Neuronal stem cell (in vitro differentiated cells): ENCODE measurements at regions not wholly inside any gene's neighbourhood (a gene's known extent, or its start where the extent isn't known, plus 50 kb on each side); places are given as distances from the start of the nearest gene placed in this dataset.

ENCODE experiments used
- DNase-seq: peaks from one replicate; pipeline ENCODE4 v3.0.0-alpha.2; 2013; ENCODE audit warnings: low spot score
- H2AFZ ChIP-seq: one replicate; pipeline ENCODE4 v1.6.1; 2013; ENCODE audit warnings: mild to moderate bottlenecking, low read length, inconsistent platforms
- H2AK5ac ChIP-seq: 2 replicates; pipeline ENCODE4 v1.6.1; 2013; ENCODE audit warnings: low read depth, mild to moderate bottlenecking, inconsistent platforms, low read length, moderate library complexity, mixed read lengths
- H2BK120ac ChIP-seq: 2 replicates; pipeline ENCODE4 v1.6.1; 2013; ENCODE audit warnings: low read depth, mild to moderate bottlenecking, inconsistent platforms, low read length, moderate library complexity, mixed read lengths
- H2BK12ac ChIP-seq: one replicate; pipeline ENCODE4 v1.6.1; 2013; ENCODE audit warnings: low read length, inconsistent platforms
- H2BK15ac ChIP-seq: 2 replicates; pipeline ENCODE4 v1.6.1; 2013; ENCODE audit warnings: mild to moderate bottlenecking, low read length, inconsistent platforms, mixed read lengths
- H2BK5ac ChIP-seq: one replicate; pipeline ENCODE4 v1.6.1; 2013; ENCODE audit warnings: inconsistent platforms, mild to moderate bottlenecking, low read length, moderate library complexity
- H3K14ac ChIP-seq: one replicate; pipeline ENCODE4 v1.6.1; 2013; ENCODE audit warnings: low read length, inconsistent platforms
- H3K18ac ChIP-seq: 2 replicates; pipeline ENCODE4 v1.6.1; 2013; ENCODE audit warnings: low read length, inconsistent platforms
- H3K23ac ChIP-seq: 2 replicates; pipeline ENCODE4 v1.6.1; 2013; ENCODE audit warnings: low read depth, mild to moderate bottlenecking, mixed read lengths, low read length, inconsistent platforms; ENCODE audit not compliant: poor library complexity
- H3K27ac ChIP-seq: replicated peaks from 3 replicates; pipeline ENCODE4 v1.5.1; 2013; ENCODE audit warnings: low read length, inconsistent platforms
- H3K27me3 ChIP-seq, 3 experiments: 2 replicates each; pipeline ENCODE4 v1.6.1; 2013; ENCODE audit warnings: low read length in 3 of 3, mild to moderate bottlenecking in 2 of 3, inconsistent platforms in 1 of 3, low read depth in 1 of 3, mixed read lengths in 1 of 3, moderate library complexity in 1 of 3; ENCODE audit not compliant: control insufficient read depth in 3 of 3, insufficient read depth in 3 of 3
- H3K36me3 ChIP-seq, 2 donors: replicated peaks in 1 of 2; 2 replicates each; pipeline ENCODE4 v1.6.1; 2013; ENCODE audit warnings: low read length in 2 of 2; ENCODE audit not compliant: control insufficient read depth in 2 of 2, insufficient read depth in 2 of 2
- H3K4ac ChIP-seq: 2 replicates; pipeline ENCODE4 v1.6.1; 2013; ENCODE audit warnings: inconsistent platforms, mild to moderate bottlenecking, low read length, moderate library complexity
- H3K4me1 ChIP-seq, 2 donors: 1 replicate in 1 of 2; 2 replicates in 1 of 2; pipeline ENCODE4 v1.6.1; 2013; ENCODE audit warnings: low read length in 2 of 2, low read depth in 1 of 2; ENCODE audit not compliant: control insufficient read depth in 2 of 2, insufficient read depth in 1 of 2
- H3K4me2 ChIP-seq: one replicate; pipeline ENCODE4 v1.6.1; 2013; ENCODE audit warnings: mild to moderate bottlenecking, low read length, inconsistent platforms; ENCODE audit not compliant: insufficient read depth, poor library complexity, severe bottlenecking
- H3K4me3 ChIP-seq, 2 donors: 2 replicates each; pipeline ENCODE4 v1.5.1; 2013; ENCODE audit warnings: low read length in 2 of 2, mild to moderate bottlenecking in 2 of 2, inconsistent platforms in 1 of 2, moderate library complexity in 1 of 2
- H3K79me1 ChIP-seq: one replicate; pipeline ENCODE4 v1.6.1; 2013; ENCODE audit warnings: low read depth, mild to moderate bottlenecking, inconsistent platforms, low read length, moderate library complexity
- H3K9ac ChIP-seq: one replicate; pipeline ENCODE4 v1.6.1; 2013; ENCODE audit warnings: mild to moderate bottlenecking, low read depth, low read length, inconsistent platforms; ENCODE audit not compliant: poor library complexity
- H3K9me3 ChIP-seq, 2 donors: replicated peaks in 1 of 2; 2 replicates each; pipeline versions ENCODE3 to v1.6.1; 2013; ENCODE audit warnings: low read length in 2 of 2, mild to moderate bottlenecking in 2 of 2, inconsistent platforms in 1 of 2, low read depth in 1 of 2, mixed read lengths in 1 of 2, moderate library complexity in 1 of 2; ENCODE audit not compliant: control insufficient read depth in 2 of 2, insufficient read depth in 1 of 2
- H4K8ac ChIP-seq: one replicate; pipeline ENCODE4 v1.6.1; 2013; ENCODE audit warnings: low read depth, mild to moderate bottlenecking, inconsistent platforms, low read length, moderate library complexity
- H4K91ac ChIP-seq: one replicate; pipeline ENCODE4 v1.6.1; 2013; ENCODE audit warnings: low read length, low read depth, mild to moderate bottlenecking, inconsistent platforms; ENCODE audit not compliant: poor library complexity
- WGBS, 2 donors: extraction: QIAGEN DNeasy Blood & Tissue Kit; methylation state at CpG; one replicate each; pipeline ENCODE4 v1.1.7; 2013; ENCODE audit warnings: missing lambda C conversion rate in 2 of 2, mixed read lengths in 1 of 2; ENCODE audit not compliant: insufficient read length in 2 of 2, insufficient replicate concordance in 1 of 2; ENCODE audit errors: extremely low coverage in 2 of 2; 5-methylcytosine and 5-hydroxymethylcytosine counted together

- peak overlapping the region; percentile 34 for H2AFZ ChIP-seq
- H3K18ac ChIP-seq, result no peak overlapping the region
- no peak overlapping the region for H2BK15ac ChIP-seq
- H2AK5ac ChIP-seq, result no peak overlapping the region
- H3K27me3 ChIP-seq, result no peaks in the 10 kb centered on the region
- no peak overlapping the region for H3K4ac ChIP-seq
- H2BK5ac ChIP-seq, result no peak overlapping the region
- H3K79me1 ChIP-seq, result no peaks in the 10 kb centered on the region
- no peak overlapping the region for H3K4me2 ChIP-seq
- no peak overlapping the region for H3K27ac ChIP-seq
- no peak overlapping the region for H3K4me3 ChIP-seq
- DNase-seq, result no peak
- no peak overlapping the region for H3K9ac ChIP-seq
- no peak overlapping the region for H3K14ac ChIP-seq
- no peak overlapping the region for H2BK120ac ChIP-seq
- no peak overlapping the region for H3K23ac ChIP-seq
- H2BK12ac ChIP-seq, result no peak overlapping the region
- H3K4me1 ChIP-seq, result peaks cover 0 to 2% of the 10 kb centered on the region in 2 donors
- no peak overlapping the region for H4K8ac ChIP-seq
- H4K91ac ChIP-seq, result no peak overlapping the region
- no CpG with 5 or more reads among the region's 1 CpG for WGBS, 2 donors
- H3K36me3 ChIP-seq, result no peaks in the 10 kb centered on the region
- no peaks in the 10 kb centered on the region for H3K9me3 ChIP-seq
These were observed 273.2 kb upstream of the CDH9 start for GRCh38 chr5:27311544-27311943.

GRCh38 chr5:27308153-27308552 lies 269.8 kb upstream of the CDH9 start:
- Histone ChIP-seq H3K27me3 (no peaks in the 10 kb centered on the region), H2BK5ac (no peak overlapping the region), H4K91ac (no peak overlapping the region), H3K79me1 (no peaks in the 10 kb centered on the region), H3K4ac (no peak overlapping the region), H2BK120ac (no peak overlapping the region), H3K9ac (no peak overlapping the region), H2AK5ac (no peak overlapping the region), H3K4me3 (no peak overlapping the region), H3K27ac (no peak overlapping the region), H2AFZ (no peak overlapping the region), H3K18ac (no peak overlapping the region), H3K9me3 (no peaks in the 10 kb centered on the region), H3K36me3 (no peaks in the 10 kb centered on the region), H2BK15ac (no peak overlapping the region), H3K14ac (no peak overlapping the region), H3K4me1 (no peaks in the 10 kb centered on the region), H2BK12ac (no peak overlapping the region), H4K8ac (no peak overlapping the region), H3K4me2 (no peak overlapping the region), H3K23ac (no peak overlapping the region)
- no CpG with 5 or more reads among the region's 4 CpGs for WGBS, 2 donors
- no peak for DNase-seq

- Histone ChIP-seq H2BK12ac (no peak overlapping the region), H3K9ac (no peak overlapping the region)
These were observed 251.8 kb upstream of the CDH9 start for GRCh38 chr5:27290172-27290571.

GRCh38 chr5:27276119-27276518 lies 237.7 kb upstream of the CDH9 start:
- peak overlapping the region; percentile 47 for H2AFZ ChIP-seq
- no peak overlapping the region for H3K18ac ChIP-seq
- H4K91ac ChIP-seq, result no peak overlapping the region
- no peak overlapping the region for H2BK15ac ChIP-seq
- H3K9me3 ChIP-seq, result no peaks in the 10 kb centered on the region
- no peak overlapping the region for H2BK12ac ChIP-seq
- H3K9ac ChIP-seq, result no peak overlapping the region
- no peak overlapping the region for H3K23ac ChIP-seq
- no peaks in the 10 kb centered on the region for H3K4me1 ChIP-seq
- no peaks in the 10 kb centered on the region for H3K36me3 ChIP-seq
- no peak overlapping the region for H3K27ac ChIP-seq
- no CpG with 5 or more reads among the region's 4 CpGs for WGBS, 2 donors
- no peaks in the 10 kb centered on the region for H3K79me1 ChIP-seq
- no peak overlapping the region for H3K4me2 ChIP-seq
- no peak overlapping the region for H4K8ac ChIP-seq
- no peak for DNase-seq
- H3K14ac ChIP-seq, result no peak overlapping the region
- H3K27me3 ChIP-seq, result no peaks in the 10 kb centered on the region
- H2BK120ac ChIP-seq, result no peak overlapping the region
- no peak overlapping the region for H2AK5ac ChIP-seq
- no peak overlapping the region for H3K4ac ChIP-seq
- H2BK5ac ChIP-seq, result no peak overlapping the region
- no peak overlapping the region for H3K4me3 ChIP-seq

More at GRCh38 chr5:27290172-27290571, 251.8 kb upstream of the CDH9 start:
- H3K27me3 ChIP-seq, result no peaks in the 10 kb centered on the region
- no peak overlapping the region for H4K8ac ChIP-seq
- no peak overlapping the region for H2AK5ac ChIP-seq
- H3K4me2 ChIP-seq, result no peak overlapping the region
- no peak overlapping the region for H3K14ac ChIP-seq
- WGBS, 2 donors, result no CpG with 5 or more reads among the region's 1 CpG
- H2BK15ac ChIP-seq, result no peak overlapping the region
- no peak overlapping the region for H3K4ac ChIP-seq
- H3K27ac ChIP-seq, result no peak overlapping the region
- no peak overlapping the region for H3K18ac ChIP-seq
- H3K9me3 ChIP-seq, result peaks cover 3 to 4% of the 10 kb centered on the region in 2 donors
- H3K4me3 ChIP-seq, result no peak overlapping the region
- H3K79me1 ChIP-seq, result no peaks in the 10 kb centered on the region
- no peak overlapping the region for H4K91ac ChIP-seq
- no peak for DNase-seq
- H2AFZ ChIP-seq, result no peak overlapping the region
- H3K23ac ChIP-seq, result no peak overlapping the region
- H2BK5ac ChIP-seq, result no peak overlapping the region
- H3K36me3 ChIP-seq, result no peaks in the 10 kb centered on the region
- no peak overlapping the region for H2BK120ac ChIP-seq
- H3K4me1 ChIP-seq, result no peaks in the 10 kb centered on the region
